GM12892 (cell line): ENCODE measurements at regions not wholly inside any gene's neighbourhood (a gene's known extent, or its start where the extent isn't known, plus 50 kb on each side); places are given as distances from the start of the nearest gene placed in this dataset.

Experiments
- POLR2A ChIP-seq: IDR thresholded peaks from 2 replicates; pipeline ENCODE4 v1.6.1; 2011; ENCODE audit warnings: low read depth, low read length, control low read depth
- POLR2AphosphoS5 ChIP-seq: IDR thresholded peaks from 2 replicates; pipeline ENCODE4 v1.6.1; 2011; ENCODE audit warnings: low read depth, low read length, control low read depth

DNA sequence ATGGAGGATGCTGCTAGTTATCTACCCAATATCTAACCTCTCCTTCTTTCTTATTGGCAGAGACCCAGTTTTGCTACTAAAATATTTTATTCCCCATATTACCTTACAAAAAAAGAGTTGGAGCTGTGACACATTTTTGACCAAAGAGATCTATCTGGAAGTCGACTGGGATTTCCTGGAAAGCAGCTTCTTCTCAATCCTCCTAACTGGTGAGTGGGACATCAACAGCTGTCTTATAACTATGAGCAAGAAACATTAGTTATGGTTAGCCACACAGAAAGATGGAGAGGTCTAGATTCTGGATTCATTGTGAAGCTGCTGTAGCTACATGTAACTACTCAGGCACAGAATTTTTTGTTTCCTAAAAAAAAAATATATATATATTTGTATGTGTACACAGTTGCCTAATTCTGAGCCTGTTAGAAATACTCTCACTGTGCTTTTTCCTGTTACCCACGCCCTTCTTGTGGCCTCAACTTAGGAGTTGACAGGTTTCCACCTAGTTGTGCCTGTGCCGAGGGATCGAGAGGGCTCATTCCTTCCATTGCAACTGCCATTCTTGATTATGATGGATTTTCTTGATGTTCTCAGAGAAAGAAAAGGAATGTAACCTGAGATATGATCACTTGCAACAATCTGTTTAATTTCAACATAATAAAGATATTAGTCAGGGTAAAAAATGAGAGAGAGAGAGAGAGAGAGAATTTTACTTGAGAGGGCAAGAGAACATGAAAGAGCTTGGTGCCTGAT, 142.0 kb downstream of the SLC17A6 start:
- TF ChIP-seq POLR2A, result no peak
- no peak for TF ChIP-seq POLR2AphosphoS5
